HUES48 (cell line): ENCODE measurements at regions not wholly inside any gene's neighbourhood (a gene's known extent, or its start where the extent isn't known, plus 50 kb on each side); places are given as distances from the start of the nearest gene placed in this dataset.

Source experiments
- H3K27ac ChIP-seq: one replicate; pipeline ENCODE4 v1.7.0; 2013; ENCODE audit warnings: low read depth, low read length, inconsistent platforms
- H3K27me3 ChIP-seq: 2 replicates; pipeline ENCODE4 v1.6.1; 2013; ENCODE audit warnings: mild to moderate bottlenecking, low read length; ENCODE audit not compliant: control insufficient read depth, insufficient read depth
- H3K36me3 ChIP-seq: 2 replicates; pipeline ENCODE4 v1.6.1; 2013; ENCODE audit warnings: low read length; ENCODE audit not compliant: control insufficient read depth, insufficient read depth
- H3K4me1 ChIP-seq: 2 replicates; pipeline ENCODE4 v1.6.1; 2013; ENCODE audit warnings: mild to moderate bottlenecking, low read length; ENCODE audit not compliant: control insufficient read depth, insufficient read depth
- H3K4me3 ChIP-seq: 2 replicates; pipeline ENCODE4 v1.5.1; 2013; ENCODE audit warnings: mild to moderate bottlenecking, low read depth, low read length
- H3K9ac ChIP-seq: 2 replicates; pipeline ENCODE4 v1.6.1; 2013; ENCODE audit warnings: mild to moderate bottlenecking, low read depth, low read length, moderate library complexity
- H3K9me3 ChIP-seq: 2 replicates; pipeline ENCODE4 v1.6.1; 2013; ENCODE audit warnings: low read length; ENCODE audit not compliant: control insufficient read depth, insufficient read depth

DNA sequence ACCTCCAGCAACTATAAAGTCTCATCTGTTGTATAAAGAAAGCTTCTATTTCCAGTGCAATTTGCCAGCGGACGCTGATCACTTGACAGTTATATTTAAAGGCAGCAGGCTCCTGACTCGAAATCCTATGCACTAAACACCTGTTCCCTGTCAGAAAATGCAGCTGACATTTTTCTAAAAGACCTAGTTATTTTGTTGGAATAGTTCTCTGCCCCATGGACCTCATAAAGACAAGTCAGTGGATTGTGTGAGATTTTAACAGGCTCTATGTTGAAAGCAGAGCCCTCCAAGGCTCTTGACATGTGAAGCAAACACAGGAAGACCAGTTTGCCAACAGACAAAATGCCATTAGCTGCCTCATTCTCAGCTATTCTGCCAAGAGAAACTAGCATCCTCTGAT lies 304.7 kb upstream of the KLF12 start:
- H3K36me3 ChIP-seq: no peaks in the 10 kb centered on the region
- no peak overlapping the region for H3K9ac ChIP-seq
- H3K27me3 ChIP-seq: no peaks in the 10 kb centered on the region
- no peak overlapping the region for H3K4me3 ChIP-seq
- no peak overlapping the region for H3K27ac ChIP-seq
- H3K9me3 ChIP-seq: no peaks in the 10 kb centered on the region
- no peaks in the 10 kb centered on the region for H3K4me1 ChIP-seq

GRCh38 chr13:74434782-74435181 lies 300.6 kb upstream of the KLF12 start:
- no peak overlapping the region for H3K4me3 ChIP-seq
- H3K4me1 ChIP-seq: no peaks in the 10 kb centered on the region
- H3K27me3 ChIP-seq: no peaks in the 10 kb centered on the region
- H3K36me3 ChIP-seq: no peaks in the 10 kb centered on the region
- H3K9me3 ChIP-seq: no peaks in the 10 kb centered on the region
- H3K27ac ChIP-seq: no peak overlapping the region
- H3K9ac ChIP-seq: no peak overlapping the region

GRCh38 chr13:74424455-74424854 lies 290.3 kb upstream of the KLF12 start:
- H3K4me1 ChIP-seq: no peaks in the 10 kb centered on the region
- no peak overlapping the region for H3K27ac ChIP-seq
- no peak overlapping the region for H3K9ac ChIP-seq
- H3K36me3 ChIP-seq: no peaks in the 10 kb centered on the region
- no peaks in the 10 kb centered on the region for H3K9me3 ChIP-seq
- H3K27me3 ChIP-seq: no peaks in the 10 kb centered on the region
- H3K4me3 ChIP-seq: no peak overlapping the region

DNA sequence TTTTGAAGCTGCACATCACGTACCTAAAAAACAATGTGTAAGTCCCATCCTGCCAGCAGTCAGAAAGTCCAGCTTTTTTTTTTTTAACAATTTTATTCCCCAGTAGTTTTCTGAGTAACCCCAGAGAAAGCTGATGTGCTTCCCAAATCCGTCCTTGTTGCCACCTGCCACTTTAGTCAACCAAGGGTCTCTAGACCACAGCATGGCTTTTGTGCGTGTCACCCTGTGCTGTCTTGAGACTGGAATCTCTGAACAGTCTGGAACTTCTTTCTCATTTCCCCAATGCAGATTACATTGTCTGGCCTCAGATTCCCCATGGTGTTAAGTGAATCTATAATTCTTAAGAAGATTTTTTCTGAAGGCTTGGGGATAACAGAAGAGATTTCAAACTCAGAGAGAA lies 289.2 kb upstream of the KLF12 start:
- Histone ChIP-seq H3K27ac (no peak overlapping the region), H3K36me3 (no peaks in the 10 kb centered on the region), H3K27me3 (no peaks in the 10 kb centered on the region), H3K9ac (no peak overlapping the region), H3K4me1 (no peaks in the 10 kb centered on the region), H3K9me3 (no peaks in the 10 kb centered on the region), H3K4me3 (no peak overlapping the region)

DNA sequence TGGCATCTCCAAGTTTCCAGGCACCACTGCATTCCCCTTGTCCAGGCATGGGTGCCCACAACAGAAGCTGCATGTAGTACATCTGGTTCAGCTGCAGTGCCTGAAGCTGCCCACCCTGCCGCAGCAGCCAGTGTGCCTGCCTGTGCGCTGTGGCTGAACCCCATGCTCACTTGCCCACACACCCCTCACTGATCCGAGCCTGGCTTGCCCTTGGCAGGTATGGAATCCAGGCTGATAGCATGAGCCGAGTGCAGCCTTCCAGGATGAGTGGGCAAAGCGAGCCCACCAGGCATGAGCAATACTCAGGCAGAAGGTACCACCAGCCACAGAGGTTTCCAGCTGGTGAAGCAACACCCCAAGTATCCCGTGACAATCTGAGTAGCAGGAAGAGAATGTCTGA lies 280.3 kb upstream of the KLF12 start:
- H3K36me3 ChIP-seq: no peaks in the 10 kb centered on the region
- H3K27me3 ChIP-seq: no peaks in the 10 kb centered on the region
- no peak overlapping the region for H3K4me3 ChIP-seq
- no peak overlapping the region for H3K9ac ChIP-seq
- no peaks in the 10 kb centered on the region for H3K4me1 ChIP-seq
- H3K9me3 ChIP-seq: peaks cover 7% of the 10 kb centered on the region; the same call in 1 of the 2 replicates
- no peak overlapping the region for H3K27ac ChIP-seq

DNA sequence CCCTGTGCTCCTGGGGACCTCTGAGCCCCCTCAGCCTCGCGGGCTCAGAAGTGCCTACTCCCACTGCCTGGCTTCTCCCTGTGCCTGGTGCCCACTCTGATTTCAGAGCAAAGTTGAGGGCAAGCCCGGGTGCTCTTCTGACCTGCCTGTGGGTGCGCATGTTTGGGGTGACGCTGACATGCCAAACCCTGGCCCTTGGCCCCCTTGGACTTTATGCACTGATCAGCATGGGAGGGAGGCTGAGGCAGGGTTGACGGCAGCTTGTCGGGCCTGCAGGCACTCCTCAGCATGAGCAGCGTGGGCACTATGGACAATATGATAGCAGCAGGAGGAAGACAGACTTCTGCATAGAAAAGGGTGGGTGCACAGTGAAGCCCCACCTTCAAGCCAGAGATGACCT lies 279.3 kb upstream of the KLF12 start:
- Histone ChIP-seq H3K27ac (no peak overlapping the region), H3K36me3 (no peaks in the 10 kb centered on the region), H3K4me3 (no peak overlapping the region), H3K27me3 (no peaks in the 10 kb centered on the region), H3K9ac (no peak overlapping the region), H3K4me1 (no peaks in the 10 kb centered on the region), H3K9me3 (peaks cover 7% of the 10 kb centered on the region; the same call in 1 of the 2 replicates)

- H3K9me3 ChIP-seq: peaks cover 7% of the 10 kb centered on the region; the same call in 1 of the 2 replicates
- no peak overlapping the region for H3K27ac ChIP-seq
- no peaks in the 10 kb centered on the region for H3K4me1 ChIP-seq
- no peak overlapping the region for H3K9ac ChIP-seq
- H3K27me3 ChIP-seq: no peaks in the 10 kb centered on the region
- no peaks in the 10 kb centered on the region for H3K36me3 ChIP-seq
- no peak overlapping the region for H3K4me3 ChIP-seq
Measured at GRCh38 chr13:74409551-74409950, 275.3 kb upstream of the KLF12 start.

DNA sequence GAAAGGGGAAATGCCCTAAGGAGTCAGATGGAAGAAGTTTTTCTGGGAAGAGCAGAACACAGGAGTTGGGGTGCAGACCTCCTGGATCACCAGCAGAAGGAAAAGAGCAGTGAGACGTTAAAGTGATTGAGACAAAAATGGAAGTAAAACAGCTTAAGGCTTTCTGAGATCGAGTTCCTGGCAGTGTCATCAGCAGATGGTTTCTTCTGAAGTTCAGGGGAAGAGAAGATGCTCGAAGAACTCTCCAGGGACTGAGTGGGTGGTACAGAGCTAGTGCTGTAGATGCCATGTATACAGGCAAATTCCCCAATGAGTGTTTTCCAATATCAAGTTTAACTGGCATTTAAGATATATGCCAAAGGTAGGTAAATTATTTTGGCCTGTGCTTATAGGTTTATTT lies 272.2 kb upstream of the KLF12 start:
- no peaks in the 10 kb centered on the region for H3K36me3 ChIP-seq
- H3K4me1 ChIP-seq: no peaks in the 10 kb centered on the region
- H3K4me3 ChIP-seq: no peak overlapping the region
- no peak overlapping the region for H3K27ac ChIP-seq
- H3K27me3 ChIP-seq: no peaks in the 10 kb centered on the region
- no peaks in the 10 kb centered on the region for H3K9me3 ChIP-seq
- no peak overlapping the region for H3K9ac ChIP-seq

DNA sequence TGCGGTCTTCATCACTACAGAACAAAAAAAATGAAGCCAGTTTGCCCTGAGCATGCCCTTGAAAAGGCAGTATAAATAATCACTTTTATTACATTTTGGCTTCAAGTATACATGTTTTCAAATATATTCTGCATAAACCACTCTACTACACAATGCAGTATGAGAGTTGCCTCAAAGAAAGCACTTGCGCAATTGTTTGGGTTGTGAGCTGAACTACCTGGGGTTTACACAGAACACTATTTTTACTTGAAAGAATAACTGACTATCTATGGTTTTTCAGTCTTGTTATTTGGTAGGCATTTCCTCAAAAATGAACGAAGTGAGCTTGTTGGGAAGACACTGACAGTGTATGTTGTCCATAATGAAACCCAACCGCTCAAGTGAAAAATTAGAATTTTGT lies 264.4 kb upstream of the KLF12 start:
- H3K4me1 ChIP-seq: no peaks in the 10 kb centered on the region
- H3K4me3 ChIP-seq: no peak overlapping the region
- H3K27ac ChIP-seq: no peak overlapping the region
- H3K27me3 ChIP-seq: no peaks in the 10 kb centered on the region
- H3K9ac ChIP-seq: no peak overlapping the region
- no peaks in the 10 kb centered on the region for H3K36me3 ChIP-seq
- no peaks in the 10 kb centered on the region for H3K9me3 ChIP-seq

- no peak overlapping the region for H3K4me3 ChIP-seq
- H3K9me3 ChIP-seq: no peaks in the 10 kb centered on the region
- H3K4me1 ChIP-seq: no peaks in the 10 kb centered on the region
- H3K36me3 ChIP-seq: no peaks in the 10 kb centered on the region
- no peaks in the 10 kb centered on the region for H3K27me3 ChIP-seq
- no peak overlapping the region for H3K9ac ChIP-seq
- no peak overlapping the region for H3K27ac ChIP-seq
Measured at GRCh38 chr13:74389056-74389455, 254.9 kb upstream of the KLF12 start.

GRCh38 chr13:74388626-74389025 lies 254.4 kb upstream of the KLF12 start:
- no peak overlapping the region for H3K9ac ChIP-seq
- no peak overlapping the region for H3K4me3 ChIP-seq
- H3K9me3 ChIP-seq: no peaks in the 10 kb centered on the region
- H3K36me3 ChIP-seq: no peaks in the 10 kb centered on the region
- no peaks in the 10 kb centered on the region for H3K27me3 ChIP-seq
- no peak overlapping the region for H3K27ac ChIP-seq
- no peaks in the 10 kb centered on the region for H3K4me1 ChIP-seq

DNA sequence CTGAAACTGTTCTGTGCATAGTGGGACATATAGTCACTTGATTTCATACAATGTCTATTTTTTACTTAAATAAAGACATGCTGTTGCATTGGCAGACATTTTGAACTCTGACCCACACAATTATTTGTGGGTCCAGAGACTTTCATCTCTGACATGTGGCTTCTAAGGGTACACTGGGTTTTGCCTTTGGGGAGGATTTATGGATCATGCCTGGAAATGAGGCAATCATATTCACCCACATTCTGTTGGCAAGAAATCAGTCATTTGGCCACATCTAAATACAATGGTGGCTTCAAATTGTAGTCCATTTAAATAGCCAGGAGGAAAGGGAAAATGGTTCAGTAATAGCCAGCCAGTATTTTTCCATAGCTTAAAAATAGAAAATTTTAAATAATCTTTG lies 238.3 kb upstream of the KLF12 start:
- Histone ChIP-seq H3K4me1 (no peaks in the 10 kb centered on the region), H3K9ac (no peak overlapping the region), H3K27me3 (no peaks in the 10 kb centered on the region), H3K27ac (no peak overlapping the region), H3K9me3 (no peaks in the 10 kb centered on the region), H3K4me3 (no peak overlapping the region), H3K36me3 (no peaks in the 10 kb centered on the region)
